ENCODE measurements at regions not wholly inside any gene's neighbourhood (a gene's known extent, or its start where the extent isn't known, plus 50 kb on each side); places are given as distances from the start of the nearest gene placed in this dataset.

GRCh38 chr11:98296091-98296880, 724.5 kb upstream of the CNTN5 start:
- TF ChIP-seq SMAD4 (CRISPR knock-in tag; conservative IDR thresholded peaks at IDR 0.05) (no peak), HDAC2 (IDR thresholded peaks at IDR 0.05) (no peak), NCOA1 (IDR thresholded peaks at IDR 0.05; ENCODE audit: low read depth) (no peak), KDM1A (IDR thresholded peaks at IDR 0.05) (no peak), CTCF (IDR thresholded peaks at IDR 0.05 in 2 of 3, conservative IDR thresholded peaks at IDR 0.05 in 1 of 3; ENCODE audit: insufficient read depth in 2 of 3, low read depth in 1 of 3, low read length in 3 of 3) (no peak), TSHZ1 (CRISPR knock-in tag; IDR thresholded peaks at IDR 0.05) (no peak), E2F8 (IDR thresholded peaks at IDR 0.05; ENCODE audit: low read depth, partially characterized antibody) (no peak), ARHGAP35 (IDR thresholded peaks at IDR 0.05; ENCODE audit: partially characterized antibody) (no peak), U2AF2 (optimal IDR thresholded peaks at IDR 0.05; ENCODE audit: low read depth, low read length) (no peak), POLR2AphosphoS5 (IDR thresholded peaks at IDR 0.05; ENCODE audit: control insufficient read depth, insufficient read depth, low read depth, low read length) (no peak), SMAD3 (CRISPR knock-in tag; conservative IDR thresholded peaks at IDR 0.05) (no peak), NRF1 (conservative IDR thresholded peaks at IDR 0.05 in 1 of 2, IDR thresholded peaks at IDR 0.05 in 1 of 2) (no peak)
- TF ChIP-seq, protein P1, sequence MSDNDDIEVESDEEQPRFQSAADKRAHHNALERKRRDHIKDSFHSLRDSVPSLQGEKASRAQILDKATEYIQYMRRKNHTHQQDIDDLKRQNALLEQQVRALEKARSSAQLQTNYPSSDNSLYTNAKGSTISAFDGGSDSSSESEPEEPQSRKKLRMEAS (CRISPR knock-in tag; IDR thresholded peaks at IDR 0.05): no peak
- TF ChIP-seq, protein P2, sequence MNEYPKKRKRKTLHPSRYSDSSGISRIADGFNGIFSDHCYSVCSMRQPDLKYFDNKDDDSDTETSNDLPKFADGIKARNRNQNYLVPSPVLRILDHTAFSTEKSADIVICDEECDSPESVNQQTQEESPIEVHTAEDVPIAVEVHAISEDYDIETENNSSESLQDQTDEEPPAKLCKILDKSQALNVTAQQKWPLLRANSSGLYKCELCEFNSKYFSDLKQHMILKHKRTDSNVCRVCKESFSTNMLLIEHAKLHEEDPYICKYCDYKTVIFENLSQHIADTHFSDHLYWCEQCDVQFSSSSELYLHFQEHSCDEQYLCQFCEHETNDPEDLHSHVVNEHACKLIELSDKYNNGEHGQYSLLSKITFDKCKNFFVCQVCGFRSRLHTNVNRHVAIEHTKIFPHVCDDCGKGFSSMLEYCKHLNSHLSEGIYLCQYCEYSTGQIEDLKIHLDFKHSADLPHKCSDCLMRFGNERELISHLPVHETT (CRISPR knock-in tag; conservative IDR thresholded peaks at IDR 0.05 in 1 of 2, IDR thresholded peaks at IDR 0.05 in 1 of 2): no peak

All from K562 (cell line).